HG03280 (cell line): ENCODE measurements at regions not wholly inside any gene's neighbourhood (a gene's known extent, or its start where the extent isn't known, plus 50 kb on each side); places are given as distances from the start of the nearest gene placed in this dataset.
"Not testable (repeated sequence)": the region's sequence is repeated elsewhere in the genome, so short reads cannot be mapped to it uniquely, and the experiment has no call there.

Experiments
- ATAC-seq: cut with Tn5 transposase; IDR thresholded peaks from one replicate; pipeline ENCODE4 v1.9.1; 2021; ENCODE audit warnings: mild to moderate bottlenecking, moderate library complexity; ENCODE audit not compliant: unreplicated experiment

DNA sequence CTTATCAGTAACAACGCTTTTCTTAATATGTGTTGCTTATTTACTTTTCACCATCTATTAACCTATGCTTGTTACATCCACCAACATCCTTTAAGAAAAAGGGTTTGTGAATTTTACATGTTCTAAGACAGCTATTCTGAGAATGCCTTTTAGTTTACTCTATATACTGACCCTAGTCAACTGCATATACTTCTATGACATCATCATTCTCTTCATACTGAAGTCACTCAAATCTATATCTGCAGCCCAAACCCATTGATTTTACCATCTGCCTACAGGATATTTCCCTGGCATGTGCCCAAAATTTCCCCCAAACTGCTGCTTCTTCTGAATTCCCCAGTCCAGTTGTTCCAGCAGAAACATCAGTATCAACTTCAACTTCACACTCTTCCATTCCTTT, 94.6 kb upstream of the FAM204A start:
- ATAC-seq = no peak

GRCh38 chr10:118430190-118430589, 88.1 kb upstream of the FAM204A start:
- no peak for ATAC-seq

- ATAC-seq = peak; percentile 89
These were observed 81.8 kb upstream of the FAM204A start for GRCh38 chr10:118423800-118424442.

DNA sequence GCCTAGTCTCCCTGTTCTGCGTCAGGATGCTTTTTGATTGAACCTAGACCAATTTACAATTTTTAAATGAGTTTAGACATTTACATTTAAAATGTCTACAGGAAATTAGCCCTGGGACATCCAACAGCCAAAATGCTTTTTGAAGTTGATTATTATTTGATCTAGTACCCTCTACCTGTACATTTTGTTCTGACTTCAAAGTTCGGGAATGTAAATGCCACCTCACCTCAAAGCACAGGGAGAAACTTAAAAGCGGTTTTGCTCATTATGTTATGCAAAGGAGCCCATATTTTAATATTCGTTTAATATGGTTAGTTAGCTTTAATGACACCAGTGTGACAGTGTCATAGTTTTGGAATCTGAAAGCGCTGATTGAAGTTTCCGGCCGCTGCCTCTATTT, 80.1 kb upstream of the FAM204A start:
- ATAC-seq = no peak

- ATAC-seq = not testable (repeated sequence)
These were observed 77.9 kb upstream of the FAM204A start for GRCh38 chr10:118420049-118420448.

DNA sequence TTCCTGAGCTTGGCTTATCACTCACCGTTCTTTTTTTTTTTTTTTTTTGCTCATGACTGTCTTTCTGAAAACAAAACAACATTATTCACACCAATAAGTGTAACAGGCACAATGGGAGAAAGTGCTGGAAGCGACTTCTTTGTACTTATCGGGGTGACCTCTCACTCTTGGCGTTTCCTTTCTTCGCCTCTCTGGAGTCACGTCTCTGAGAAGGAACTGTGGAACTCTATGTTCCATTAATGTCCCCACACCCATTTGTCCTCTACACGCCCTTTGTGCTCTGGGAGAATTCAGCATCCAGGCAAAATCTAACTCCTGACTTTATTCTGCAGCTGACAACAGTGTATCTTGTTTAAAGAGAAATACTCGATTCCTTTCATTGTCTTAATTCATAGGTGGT, 70.8 kb upstream of the FAM204A start:
- no peak for ATAC-seq

- ATAC-seq = no peak
These were observed 70.1 kb upstream of the FAM204A start for GRCh38 chr10:118412132-118412760.

- ATAC-seq = no peak
These were observed 67.2 kb upstream of the FAM204A start for GRCh38 chr10:118409295-118409694.

GRCh38 chr10:118408181-118408580, 66.1 kb upstream of the FAM204A start:
- ATAC-seq = no peak

- ATAC-seq = no peak
These were observed 65.7 kb upstream of the FAM204A start for GRCh38 chr10:118407777-118408176.

GRCh38 chr10:118407026-118407425, 64.9 kb upstream of the FAM204A start:
- no peak for ATAC-seq

DNA sequence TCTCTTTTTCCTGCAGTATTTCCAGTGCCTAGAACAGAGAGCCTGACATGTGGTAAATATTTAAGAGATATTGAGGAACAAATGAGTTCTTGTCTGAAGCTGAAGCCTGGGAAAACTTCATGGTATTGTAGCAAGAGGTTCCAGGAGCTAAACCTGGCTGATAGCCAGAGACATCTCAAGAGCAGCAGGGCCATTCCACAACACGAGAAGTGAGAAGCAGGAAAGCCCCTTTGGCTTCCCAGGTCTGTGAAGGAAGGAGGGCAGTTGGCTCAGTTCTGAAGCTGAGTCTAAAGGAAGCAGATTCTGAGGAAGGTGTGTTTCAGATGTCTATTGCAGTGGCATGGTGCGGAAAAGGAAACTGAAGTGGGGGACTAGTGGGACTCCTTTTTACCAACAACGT, 63.8 kb upstream of the FAM204A start:
- no peak for ATAC-seq

DNA sequence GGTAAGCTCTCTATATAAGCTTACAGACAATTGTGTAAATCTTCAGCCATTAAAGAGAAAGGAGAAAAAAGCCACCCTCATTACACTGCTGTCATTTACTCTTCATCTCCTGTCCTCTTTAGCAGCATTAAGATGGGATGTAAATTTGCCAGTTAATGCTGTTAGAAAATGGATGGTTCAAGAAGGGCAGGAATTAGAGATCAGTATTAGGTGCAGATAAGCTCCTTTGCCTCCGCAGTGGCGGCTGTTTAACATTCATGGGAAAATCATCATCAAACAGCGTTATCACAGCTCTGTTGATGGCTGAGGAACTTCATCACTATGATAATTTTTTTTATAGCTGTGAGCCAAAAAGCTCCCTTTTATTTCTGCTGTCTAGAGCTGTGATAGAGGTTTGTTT, 61.8 kb upstream of the FAM204A start:
- ATAC-seq = no peak

DNA sequence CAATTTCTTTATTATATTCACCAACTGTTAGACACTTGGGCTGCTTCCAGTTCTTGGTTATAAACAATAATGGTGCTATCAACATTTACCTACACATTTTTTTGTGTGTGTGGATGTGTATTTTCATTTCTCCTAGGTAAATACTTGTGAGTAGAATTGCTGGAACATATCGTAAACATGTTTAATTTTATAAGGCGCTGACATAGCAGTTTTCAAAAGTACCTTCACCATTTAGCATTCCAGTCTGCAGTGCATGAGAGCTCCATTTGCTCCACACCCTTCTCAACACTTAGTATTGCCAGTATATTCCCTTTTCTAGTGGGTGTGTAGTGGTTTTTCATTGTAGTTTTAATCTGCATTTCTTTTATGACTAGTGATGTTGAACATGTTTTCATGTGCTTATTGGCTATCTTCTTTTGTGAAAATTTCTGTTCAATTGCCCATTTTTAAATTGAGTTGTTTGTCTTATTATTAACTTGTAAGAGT, 59.6 kb upstream of the FAM204A start:
- ATAC-seq = no peak

DNA sequence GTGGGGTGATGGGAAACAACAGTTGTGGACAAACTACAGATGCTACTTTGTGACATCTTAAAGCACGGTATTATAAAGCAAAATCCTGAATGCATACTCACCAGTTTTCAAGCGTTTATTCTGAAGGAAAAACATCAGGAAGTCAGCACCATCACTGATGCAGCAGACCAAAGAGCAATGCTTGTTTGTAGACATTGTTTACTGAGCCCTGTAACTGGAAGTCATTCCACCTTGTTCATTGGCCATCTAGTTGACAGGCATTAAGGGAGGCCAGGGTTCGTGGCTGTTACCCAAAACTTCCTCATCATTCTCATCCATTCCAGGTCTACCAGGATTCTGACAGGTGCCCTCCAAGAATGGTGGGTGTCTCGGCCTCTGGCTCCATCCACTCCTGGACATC, 55.3 kb upstream of the FAM204A start:
- ATAC-seq = no peak

- ATAC-seq = no peak
These were observed 53.8 kb upstream of the FAM204A start for GRCh38 chr10:118395947-118396346.

GRCh38 chr10:118394301-118395200, 52.4 kb upstream of the FAM204A start:
- ATAC-seq = no peak

DNA sequence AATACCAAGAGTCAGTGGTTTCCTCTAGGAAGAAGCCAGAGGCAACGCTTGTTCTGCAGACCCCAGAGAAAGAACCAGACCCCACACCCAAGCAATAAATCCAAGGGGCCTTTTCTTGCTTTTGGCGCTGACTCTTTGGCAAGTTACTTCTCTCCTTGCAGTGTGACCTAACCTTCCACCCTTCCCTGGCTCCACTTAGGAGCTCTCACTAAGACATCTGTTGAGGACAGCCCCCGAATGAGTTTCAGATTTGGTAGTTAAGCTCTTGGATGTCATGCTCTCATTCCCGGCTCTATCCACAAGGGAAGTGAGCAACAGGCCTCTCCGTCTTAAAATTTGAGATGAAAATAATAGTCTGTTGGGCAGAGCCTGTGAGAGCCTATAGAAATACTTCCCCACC, 50.6 kb upstream of the FAM204A start:
- no peak for ATAC-seq
